GM23338 (cell line): ENCODE measurements at regions not wholly inside any gene's neighbourhood (a gene's known extent, or its start where the extent isn't known, plus 50 kb on each side); places are given as distances from the start of the nearest gene placed in this dataset.

Source experiments
- ATAC-seq: fragments of 200-7000 bp; cut with Tn5 transposase; 3 replicates; pipeline ENCODE4 v1.9.1; 2020
- DNase-seq: peaks from one replicate; pipeline ENCODE4 v3.0.0-alpha.2; 2015; ENCODE audit warnings: low spot score
- H2AFZ ChIP-seq: fragments of 200-600 bp; sonication (generic); 2 replicates; pipeline ENCODE4 v1.8.0; 2016; ENCODE audit warnings: antibody characterized with exemption, mild to moderate bottlenecking, moderate library complexity
- H3F3A ChIP-seq: fragments of 200-600 bp; sonication (generic); replicated peaks from 2 replicates; pipeline ENCODE4 v1.8.0; 2017; ENCODE audit warnings: antibody characterized with exemption, mixed run types, low read depth
- H3K27ac ChIP-seq: fragments of 200-600 bp; sonication (generic); 2 replicates; pipeline ENCODE4 v1.6.1; 2016; ENCODE audit warnings: low read depth
- H3K27me3 ChIP-seq: fragments of 200-600 bp; sonication (generic); 2 replicates; pipeline ENCODE4 v1.8.0; 2016; ENCODE audit warnings: mild to moderate bottlenecking, mixed run types, moderate library complexity; ENCODE audit not compliant: insufficient read depth
- H3K36me3 ChIP-seq: fragments of 200-600 bp; sonication (generic); 2 replicates; pipeline ENCODE4 v1.8.0; 2016; ENCODE audit warnings: mild to moderate bottlenecking; ENCODE audit not compliant: insufficient read depth
- H3K4me1 ChIP-seq: fragments of 200-600 bp; sonication (generic); 2 replicates; pipeline ENCODE4 v1.8.0; 2016; ENCODE audit warnings: mild to moderate bottlenecking, moderate library complexity; ENCODE audit not compliant: insufficient read depth
- H3K4me2 ChIP-seq: fragments of 200-600 bp; sonication (generic); 2 replicates; pipeline ENCODE4 v1.7.1; 2017; ENCODE audit warnings: mixed run types
- H3K4me3 ChIP-seq: fragments of 200-600 bp; sonication (generic); 2 replicates; pipeline ENCODE4 v1.6.1; 2016; ENCODE audit warnings: mixed run types
- H3K79me2 ChIP-seq: fragments of 200-600 bp; sonication (generic); replicated peaks from 2 replicates; pipeline ENCODE4 v1.8.0; 2017; ENCODE audit warnings: mild to moderate bottlenecking; ENCODE audit not compliant: insufficient read depth
- H3K9me2 ChIP-seq: fragments of 200-600 bp; sonication (generic); 2 replicates; pipeline ENCODE4 v1.8.0; 2017; ENCODE audit not compliant: insufficient read depth
- H4K20me1 ChIP-seq: fragments of 200-600 bp; sonication (generic); replicated peaks from 2 replicates; pipeline ENCODE4 v1.8.0; 2017; ENCODE audit warnings: mild to moderate bottlenecking; ENCODE audit not compliant: insufficient read depth
- H3K27ac Mint-ChIP-seq: 2 replicates; pipeline ENCODE4 v1.8.0; 2020; ENCODE audit warnings: inconsistent platforms, mild to moderate bottlenecking, moderate library complexity, mixed read lengths
- H3K27me3 Mint-ChIP-seq: 3 replicates; pipeline ENCODE4 v1.8.0; 2022; ENCODE audit warnings: low read depth, mild to moderate bottlenecking, moderate library complexity, mixed read lengths, inconsistent platforms; ENCODE audit not compliant: insufficient read depth, poor library complexity
- H3K36me3 Mint-ChIP-seq: 3 replicates; pipeline ENCODE4 v1.8.0; 2021; ENCODE audit warnings: low read depth, mild to moderate bottlenecking, inconsistent platforms, moderate library complexity, mixed read lengths
- H3K4me1 Mint-ChIP-seq: 3 replicates; pipeline ENCODE4 v1.8.0; 2020; ENCODE audit warnings: mild to moderate bottlenecking, inconsistent platforms, mixed read lengths
- H3K4me3 Mint-ChIP-seq: 3 replicates; pipeline ENCODE4 v1.8.0; 2021; ENCODE audit warnings: moderate library complexity, mild to moderate bottlenecking, inconsistent platforms, mixed read lengths
- H3K9me3 Mint-ChIP-seq: 3 replicates; pipeline ENCODE4 v1.8.0; 2020; ENCODE audit warnings: moderate library complexity, mild to moderate bottlenecking, inconsistent platforms, mixed read lengths
- CREB1 ChIP-seq: fragments of 250-450 bp; sonication (Bioruptor Pico); IDR thresholded peaks from 2 replicates; pipeline ENCODE4 v1.5.0; 2020; ENCODE audit warnings: low read depth, mild to moderate bottlenecking, moderate library complexity
- CTCF ChIP-seq, 2 experiments: fragments of 200-600 bp in 1 of 2; sonication (generic) in 1 of 2; conservative IDR thresholded peaks; 2 replicates each; pipeline versions ENCODE4 v1.5.1 to v1.6.1; 2016 to 2017; ENCODE audit warnings: antibody characterized with exemption in 2 of 2, low read depth in 2 of 2, mild to moderate bottlenecking in 2 of 2, moderate library complexity in 1 of 2
- ETS1 ChIP-seq: IDR thresholded peaks from 2 replicates; pipeline ENCODE4 v1.6.1; 2016; ENCODE audit warnings: antibody characterized with exemption
- EZH2 ChIP-seq: fragments of 200-600 bp; sonication (generic); IDR thresholded peaks from one replicate; pipeline ENCODE4 v1.8.0; 2017; ENCODE audit warnings: antibody characterized with exemption, mild to moderate bottlenecking, low read depth; ENCODE audit not compliant: unreplicated experiment
- EZH2phosphoT487 ChIP-seq: fragments of 200-600 bp; sonication (generic); IDR thresholded peaks from one replicate; pipeline ENCODE4 v1.8.1; 2018; ENCODE audit warnings: antibody characterized with exemption; ENCODE audit not compliant: unreplicated experiment
- JUNB ChIP-seq: IDR thresholded peaks from one replicate; pipeline ENCODE4 v1.6.1; 2016; ENCODE audit warnings: antibody characterized with exemption; ENCODE audit not compliant: unreplicated experiment
- NANOG ChIP-seq: IDR thresholded peaks from 2 replicates; pipeline ENCODE4 v1.6.1; 2016; ENCODE audit warnings: antibody characterized with exemption, borderline replicate concordance
- POLR2AphosphoS5 ChIP-seq: IDR thresholded peaks from 2 replicates; pipeline ENCODE4 v1.6.1; 2016; ENCODE audit warnings: antibody characterized with exemption, low read depth
- REST ChIP-seq: IDR thresholded peaks from one replicate; pipeline ENCODE4 v1.6.1; 2018; ENCODE audit warnings: antibody characterized with exemption; ENCODE audit not compliant: unreplicated experiment
- STAT1 ChIP-seq: IDR thresholded peaks from one replicate; pipeline ENCODE4 v1.6.1; 2016; ENCODE audit warnings: antibody characterized with exemption; ENCODE audit not compliant: unreplicated experiment
- ZNF114 ChIP-seq: fragments of 250-450 bp; sonication (Bioruptor Pico); IDR thresholded peaks from 2 replicates; pipeline ENCODE4 v1.5.0; 2020; ENCODE audit warnings: mild to moderate bottlenecking, moderate library complexity
- ZNF331 ChIP-seq: fragments of 250-450 bp; sonication (Bioruptor Pico); IDR thresholded peaks from 2 replicates; pipeline ENCODE4 v1.5.0; 2020; ENCODE audit warnings: low read depth, mild to moderate bottlenecking, moderate library complexity
- ZNF462 ChIP-seq: fragments of 250-450 bp; sonication (Bioruptor Pico); IDR thresholded peaks from 2 replicates; pipeline ENCODE4 v1.5.0; 2020; ENCODE audit warnings: mild to moderate bottlenecking, moderate library complexity

GRCh38 chr5:56503929-56504328 is 270.8 kb upstream of the ANKRD55 start:
- H3K27me3 Mint-ChIP-seq, result no peaks in the 10 kb centered on the region
- H4K20me1 ChIP-seq, result no peaks in the 10 kb centered on the region
- no peak for ATAC-seq

More at GRCh38 chr5:56503929-56504328, 270.8 kb upstream of the ANKRD55 start:
- H3K36me3 ChIP-seq, result no peaks in the 10 kb centered on the region; the same call in 1 of the 2 replicates
- H2AFZ ChIP-seq, result no peak overlapping the region
- H3K9me2 ChIP-seq, result peaks cover 12% of the 10 kb centered on the region; the same call in 1 of the 2 replicates
- no peaks in the 10 kb centered on the region for H3F3A ChIP-seq
- no peak overlapping the region for H3K4me3 ChIP-seq
- H3K4me1 ChIP-seq, result no peaks in the 10 kb centered on the region
- H3K4me2 ChIP-seq, result no peak overlapping the region
- Mint-ChIP-seq H3K4me1 (peaks cover 1% of the 10 kb centered on the region; the same call in 2 of the 3 replicates), H3K4me3 (no peak overlapping the region), H3K27ac (no peak overlapping the region), H3K36me3 (no peaks in the 10 kb centered on the region), H3K9me3 (no peaks in the 10 kb centered on the region)
- DNase-seq, result no peak
- H3K27ac ChIP-seq, result no peak overlapping the region
- no peaks in the 10 kb centered on the region for H3K27me3 ChIP-seq
- TF ChIP-seq CREB1 (CRISPR knock-in tag) (no peak), POLR2AphosphoS5 (no peak), NANOG (no peak), CTCF (conservative IDR thresholded peaks at IDR 0.05; ENCODE audit: low read depth in 2 of 2) (no peak), ETS1 (no peak), EZH2 (no peak), ZNF331 (no peak), EZH2phosphoT487 (no peak), STAT1 (no peak), JUNB (no peak), ZNF114 (CRISPR knock-in tag) (no peak), REST (no peak), ZNF462 (CRISPR knock-in tag) (no peak)
- H3K79me2 ChIP-seq, result no peaks in the 10 kb centered on the region
